ENCODE measurements at regions not wholly inside any gene's neighbourhood (a gene's known extent, or its start where the extent isn't known, plus 50 kb on each side); places are given as distances from the start of the nearest gene placed in this dataset.

- intact Hi-C loops (cut with micrococcal nuclease; ENCODE audit: unreplicated experiment), result no loop called here
- no peak for ATAC-seq
- BruUV-seq (replicated peaks), result no TSS peak
These were observed 103.7 kb upstream of the HNRNPA3 start for GRCh38 chr2:177108890-177109289.

DNA sequence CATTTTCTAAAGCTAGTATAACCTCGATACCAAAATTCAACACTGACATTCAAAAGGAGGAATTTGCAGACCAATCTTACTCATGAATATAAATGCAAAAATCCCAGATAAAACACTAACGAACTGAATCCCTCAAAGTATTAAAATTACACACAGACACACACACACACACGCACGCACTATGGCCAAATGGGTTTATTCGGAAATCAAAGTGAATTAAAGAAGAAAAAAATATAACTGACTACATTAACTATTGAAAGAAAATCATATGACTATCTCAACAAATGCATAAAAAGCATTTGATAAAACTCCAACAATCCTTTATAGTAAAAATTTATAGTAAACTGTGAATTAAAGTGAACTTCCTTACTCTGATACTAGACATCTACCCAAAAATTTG lies 97.9 kb upstream of the HNRNPA3 start:
- Histone ChIP-seq H3K4me3 (ENCODE audit: low read depth in 2 of 2, low read length in 2 of 2) (no peak overlapping the region), H3K4me1 (ENCODE audit: control insufficient read depth, insufficient read depth, low read length) (no peaks in the 10 kb centered on the region), H3K27me3 (ENCODE audit: control insufficient read depth, insufficient read depth, low read length) (no peaks in the 10 kb centered on the region), H3K36me3 (ENCODE audit: control insufficient read depth, insufficient read depth, low read length) (no peaks in the 10 kb centered on the region), H3K27ac (ENCODE audit: low read length) (no peak overlapping the region), H3K9me3 (ENCODE audit: control insufficient read depth, insufficient read depth, low read depth, low read length) (no peaks in the 10 kb centered on the region)
- no peak for TF ChIP-seq TCF7L2 (IDR thresholded peaks at IDR 0.05; ENCODE audit: low read depth, low read length)
- TF ChIP-seq, protein P1, sequence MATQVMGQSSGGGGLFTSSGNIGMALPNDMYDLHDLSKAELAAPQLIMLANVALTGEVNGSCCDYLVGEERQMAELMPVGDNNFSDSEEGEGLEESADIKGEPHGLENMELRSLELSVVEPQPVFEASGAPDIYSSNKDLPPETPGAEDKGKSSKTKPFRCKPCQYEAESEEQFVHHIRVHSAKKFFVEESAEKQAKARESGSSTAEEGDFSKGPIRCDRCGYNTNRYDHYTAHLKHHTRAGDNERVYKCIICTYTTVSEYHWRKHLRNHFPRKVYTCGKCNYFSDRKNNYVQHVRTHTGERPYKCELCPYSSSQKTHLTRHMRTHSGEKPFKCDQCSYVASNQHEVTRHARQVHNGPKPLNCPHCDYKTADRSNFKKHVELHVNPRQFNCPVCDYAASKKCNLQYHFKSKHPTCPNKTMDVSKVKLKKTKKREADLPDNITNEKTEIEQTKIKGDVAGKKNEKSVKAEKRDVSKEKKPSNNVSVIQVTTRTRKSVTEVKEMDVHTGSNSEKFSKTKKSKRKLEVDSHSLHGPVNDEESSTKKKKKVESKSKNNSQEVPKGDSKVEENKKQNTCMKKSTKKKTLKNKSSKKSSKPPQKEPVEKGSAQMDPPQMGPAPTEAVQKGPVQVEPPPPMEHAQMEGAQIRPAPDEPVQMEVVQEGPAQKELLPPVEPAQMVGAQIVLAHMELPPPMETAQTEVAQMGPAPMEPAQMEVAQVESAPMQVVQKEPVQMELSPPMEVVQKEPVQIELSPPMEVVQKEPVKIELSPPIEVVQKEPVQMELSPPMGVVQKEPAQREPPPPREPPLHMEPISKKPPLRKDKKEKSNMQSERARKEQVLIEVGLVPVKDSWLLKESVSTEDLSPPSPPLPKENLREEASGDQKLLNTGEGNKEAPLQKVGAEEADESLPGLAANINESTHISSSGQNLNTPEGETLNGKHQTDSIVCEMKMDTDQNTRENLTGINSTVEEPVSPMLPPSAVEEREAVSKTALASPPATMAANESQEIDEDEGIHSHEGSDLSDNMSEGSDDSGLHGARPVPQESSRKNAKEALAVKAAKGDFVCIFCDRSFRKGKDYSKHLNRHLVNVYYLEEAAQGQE (IDR thresholded peaks at IDR 0.05; ENCODE audit: insufficient read depth in 1 of 2, low read depth in 2 of 2, low read length in 1 of 2), result no peak
- TF ChIP-seq, protein P2, sequence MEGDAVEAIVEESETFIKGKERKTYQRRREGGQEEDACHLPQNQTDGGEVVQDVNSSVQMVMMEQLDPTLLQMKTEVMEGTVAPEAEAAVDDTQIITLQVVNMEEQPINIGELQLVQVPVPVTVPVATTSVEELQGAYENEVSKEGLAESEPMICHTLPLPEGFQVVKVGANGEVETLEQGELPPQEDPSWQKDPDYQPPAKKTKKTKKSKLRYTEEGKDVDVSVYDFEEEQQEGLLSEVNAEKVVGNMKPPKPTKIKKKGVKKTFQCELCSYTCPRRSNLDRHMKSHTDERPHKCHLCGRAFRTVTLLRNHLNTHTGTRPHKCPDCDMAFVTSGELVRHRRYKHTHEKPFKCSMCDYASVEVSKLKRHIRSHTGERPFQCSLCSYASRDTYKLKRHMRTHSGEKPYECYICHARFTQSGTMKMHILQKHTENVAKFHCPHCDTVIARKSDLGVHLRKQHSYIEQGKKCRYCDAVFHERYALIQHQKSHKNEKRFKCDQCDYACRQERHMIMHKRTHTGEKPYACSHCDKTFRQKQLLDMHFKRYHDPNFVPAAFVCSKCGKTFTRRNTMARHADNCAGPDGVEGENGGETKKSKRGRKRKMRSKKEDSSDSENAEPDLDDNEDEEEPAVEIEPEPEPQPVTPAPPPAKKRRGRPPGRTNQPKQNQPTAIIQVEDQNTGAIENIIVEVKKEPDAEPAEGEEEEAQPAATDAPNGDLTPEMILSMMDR (IDR thresholded peaks at IDR 0.05), result no peak
- no peak for TF ChIP-seq POLR2AphosphoS5 (IDR thresholded peaks at IDR 0.05; ENCODE audit: low read depth, low read length)
- TF ChIP-seq SIN3A (IDR thresholded peaks at IDR 0.05; ENCODE audit: borderline replicate concordance, insufficient read depth, low read depth, low read length), result no peak
- intact Hi-C loops (cut with micrococcal nuclease; ENCODE audit: unreplicated experiment) (no loop called here), in situ Hi-C loops (cut with HindIII; ENCODE audit: low pct_unique_long_range_greater_than_20kb, low sequenced_read_pairs) (no loop called here)
- no peak for DNase-seq (ENCODE audit: low read depth, low spot score)
- ATAC-seq, result no peak
- POLR2A ChIA-PET, result interaction anchor here (0.7 kb wide), 1 partner anchor 1478 kb away, joined by 4 read pairs; no protein-coding TSS in a partner anchor
- BruUV-seq (replicated peaks), result no TSS peak
- CTCF ChIA-PET, result no interaction called here

More at GRCh38 chr2:177108890-177109289, 103.7 kb upstream of the HNRNPA3 start:
- Histone ChIP-seq H3K27ac (ENCODE audit: low read length) (no peak overlapping the region), H3K9me3 (ENCODE audit: control insufficient read depth, insufficient read depth, low read depth, low read length) (no peaks in the 10 kb centered on the region), H3K27me3 (ENCODE audit: control insufficient read depth, insufficient read depth, low read length) (no peaks in the 10 kb centered on the region), H3K4me1 (ENCODE audit: control insufficient read depth, insufficient read depth, low read length) (no peaks in the 10 kb centered on the region), H3K4me3 (ENCODE audit: low read depth in 2 of 2, low read length in 2 of 2) (no peak overlapping the region), H3K36me3 (ENCODE audit: control insufficient read depth, insufficient read depth, low read length) (no peaks in the 10 kb centered on the region)
- POLR2A ChIA-PET, result no interaction called here
- CTCF ChIA-PET, result no interaction called here
- TF ChIP-seq, protein P1 (IDR thresholded peaks at IDR 0.05; ENCODE audit: insufficient read depth in 1 of 2, low read depth in 2 of 2, low read length in 1 of 2), result no peak
- TF ChIP-seq TCF7L2 (IDR thresholded peaks at IDR 0.05; ENCODE audit: low read depth, low read length) (no peak), SIN3A (IDR thresholded peaks at IDR 0.05; ENCODE audit: borderline replicate concordance, insufficient read depth, low read depth, low read length) (no peak), POLR2AphosphoS5 (IDR thresholded peaks at IDR 0.05; ENCODE audit: low read depth, low read length) (no peak)
- TF ChIP-seq, protein P2 (IDR thresholded peaks at IDR 0.05), result no peak
- no peak for DNase-seq (ENCODE audit: low read depth, low spot score)
- in situ Hi-C loops (cut with HindIII; ENCODE audit: low pct_unique_long_range_greater_than_20kb, low sequenced_read_pairs), result no loop called here
